ENCODE measurements at regions not wholly inside any gene's neighbourhood (a gene's known extent, or its start where the extent isn't known, plus 50 kb on each side); places are given as distances from the start of the nearest gene placed in this dataset.
A peak's percentile ranks its signal among the peaks of the same experiment; 100 is the strongest.

DNA sequence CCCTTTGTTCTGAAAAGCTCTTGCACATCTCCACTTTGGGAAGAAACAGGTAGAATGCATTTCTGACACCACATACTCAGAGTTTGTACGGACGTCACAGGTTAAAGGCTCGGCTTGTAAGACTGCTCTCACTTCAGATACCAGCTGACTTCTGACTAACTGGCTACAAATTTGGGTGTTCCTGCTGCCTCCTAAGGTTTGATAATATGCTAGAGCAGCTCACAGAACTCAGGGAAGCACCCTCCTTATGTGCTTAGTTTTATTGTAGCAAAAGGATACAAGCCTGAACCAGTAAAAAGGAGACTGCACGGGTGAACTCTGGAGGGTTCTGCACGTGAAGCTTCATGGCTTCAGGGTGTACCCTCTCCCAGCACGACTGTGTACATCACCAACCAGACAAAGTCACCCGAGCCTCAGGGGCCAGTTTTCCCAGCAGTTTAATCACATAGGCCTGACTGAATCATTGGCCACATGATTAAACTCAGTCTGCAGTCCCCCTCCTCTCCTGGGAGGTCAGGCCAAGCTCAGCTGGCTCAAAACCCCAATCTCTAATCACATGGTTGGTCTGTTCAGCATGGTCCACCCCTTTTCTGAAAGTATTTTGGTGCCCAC lies 749.5 kb upstream of the RAB6C start:
- TF ChIP-seq EZH2phosphoT487 (IDR thresholded peaks at IDR 0.05; ENCODE audit: low read depth, severe bottlenecking, unreplicated experiment): no peak
- no peaks in the 10 kb centered on the region for H3K9me3 ChIP-seq (ENCODE audit: low read depth)
- no peaks in the 10 kb centered on the region for H4K20me1 ChIP-seq (ENCODE audit: insufficient read depth, poor library complexity, severe bottlenecking)
- no peak overlapping the region for H3K4me3 ChIP-seq
- no peaks in the 10 kb centered on the region for H3K9me2 ChIP-seq (replicated peaks; ENCODE audit: insufficient read depth)
- H3K36me3 ChIP-seq (replicated peaks; ENCODE audit: insufficient read depth, low read depth): no peaks in the 10 kb centered on the region
- H3K4me2 ChIP-seq: no peak overlapping the region
- H3K79me2 ChIP-seq: no peaks in the 10 kb centered on the region
- H3K27ac ChIP-seq: no peak overlapping the region
- H3K4me1 ChIP-seq (ENCODE audit: insufficient read depth): no peaks in the 10 kb centered on the region
- 71% methylated on average over 7 of the region's 7 CpGs for WGBS (ENCODE audit: low lambda C conversion rate, missing lambda C conversion rate)
- no peak overlapping the region for H2AFZ ChIP-seq
- no peak for DNase-seq (ENCODE audit: low spot score)
- no peaks in the 10 kb centered on the region for H3K27me3 ChIP-seq

GRCh38 chr2:129231924-129232323 lies 747.5 kb upstream of the RAB6C start:
- Histone ChIP-seq H3K27ac (no peak overlapping the region), H3K36me3 (replicated peaks; ENCODE audit: insufficient read depth, low read depth) (no peaks in the 10 kb centered on the region), H3K4me2 (no peak overlapping the region), H4K20me1 (ENCODE audit: insufficient read depth, poor library complexity, severe bottlenecking) (no peaks in the 10 kb centered on the region), H3K9me3 (ENCODE audit: low read depth) (no peaks in the 10 kb centered on the region), H3K4me3 (no peak overlapping the region), H3K4me1 (ENCODE audit: insufficient read depth) (no peaks in the 10 kb centered on the region), H3K9me2 (replicated peaks; ENCODE audit: insufficient read depth) (no peaks in the 10 kb centered on the region), H3K27me3 (no peaks in the 10 kb centered on the region), H3K79me2 (no peaks in the 10 kb centered on the region), H2AFZ (no peak overlapping the region)
- 94% methylated on average over 7 of the region's 7 CpGs for WGBS (ENCODE audit: low lambda C conversion rate, missing lambda C conversion rate)
- DNase-seq (ENCODE audit: low spot score): no peak
- TF ChIP-seq EZH2phosphoT487 (IDR thresholded peaks at IDR 0.05; ENCODE audit: low read depth, severe bottlenecking, unreplicated experiment) (no peak), EZH2 (IDR thresholded peaks at IDR 0.05; ENCODE audit: borderline replicate concordance) (no peak)

GRCh38 chr2:129233166-129233565 lies 746.3 kb upstream of the RAB6C start:
- no peak overlapping the region for H3K27ac ChIP-seq
- no peaks in the 10 kb centered on the region for H3K36me3 ChIP-seq (replicated peaks; ENCODE audit: insufficient read depth, low read depth)
- no peaks in the 10 kb centered on the region for H3K9me3 ChIP-seq (ENCODE audit: low read depth)
- no peaks in the 10 kb centered on the region for H3K27me3 ChIP-seq
- no peaks in the 10 kb centered on the region for H3K4me1 ChIP-seq (ENCODE audit: insufficient read depth)
- no peak overlapping the region for H3K4me2 ChIP-seq
- DNase-seq (ENCODE audit: low spot score): no peak
- H2AFZ ChIP-seq: no peak overlapping the region
- H3K9me2 ChIP-seq (replicated peaks; ENCODE audit: insufficient read depth): no peaks in the 10 kb centered on the region
- WGBS (ENCODE audit: low lambda C conversion rate, missing lambda C conversion rate): 90% methylated on average over 9 of the region's 9 CpGs
- TF ChIP-seq EZH2 (IDR thresholded peaks at IDR 0.05; ENCODE audit: borderline replicate concordance): no peak
- TF ChIP-seq, protein P1, sequence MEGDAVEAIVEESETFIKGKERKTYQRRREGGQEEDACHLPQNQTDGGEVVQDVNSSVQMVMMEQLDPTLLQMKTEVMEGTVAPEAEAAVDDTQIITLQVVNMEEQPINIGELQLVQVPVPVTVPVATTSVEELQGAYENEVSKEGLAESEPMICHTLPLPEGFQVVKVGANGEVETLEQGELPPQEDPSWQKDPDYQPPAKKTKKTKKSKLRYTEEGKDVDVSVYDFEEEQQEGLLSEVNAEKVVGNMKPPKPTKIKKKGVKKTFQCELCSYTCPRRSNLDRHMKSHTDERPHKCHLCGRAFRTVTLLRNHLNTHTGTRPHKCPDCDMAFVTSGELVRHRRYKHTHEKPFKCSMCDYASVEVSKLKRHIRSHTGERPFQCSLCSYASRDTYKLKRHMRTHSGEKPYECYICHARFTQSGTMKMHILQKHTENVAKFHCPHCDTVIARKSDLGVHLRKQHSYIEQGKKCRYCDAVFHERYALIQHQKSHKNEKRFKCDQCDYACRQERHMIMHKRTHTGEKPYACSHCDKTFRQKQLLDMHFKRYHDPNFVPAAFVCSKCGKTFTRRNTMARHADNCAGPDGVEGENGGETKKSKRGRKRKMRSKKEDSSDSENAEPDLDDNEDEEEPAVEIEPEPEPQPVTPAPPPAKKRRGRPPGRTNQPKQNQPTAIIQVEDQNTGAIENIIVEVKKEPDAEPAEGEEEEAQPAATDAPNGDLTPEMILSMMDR (IDR thresholded peaks at IDR 0.05; ENCODE audit: poor library complexity): no peak
- no peak for TF ChIP-seq EZH2phosphoT487 (IDR thresholded peaks at IDR 0.05; ENCODE audit: low read depth, severe bottlenecking, unreplicated experiment)
- no peaks in the 10 kb centered on the region for H3K79me2 ChIP-seq
- no peaks in the 10 kb centered on the region for H4K20me1 ChIP-seq (ENCODE audit: insufficient read depth, poor library complexity, severe bottlenecking)
- H3K4me3 ChIP-seq: no peak overlapping the region

DNA sequence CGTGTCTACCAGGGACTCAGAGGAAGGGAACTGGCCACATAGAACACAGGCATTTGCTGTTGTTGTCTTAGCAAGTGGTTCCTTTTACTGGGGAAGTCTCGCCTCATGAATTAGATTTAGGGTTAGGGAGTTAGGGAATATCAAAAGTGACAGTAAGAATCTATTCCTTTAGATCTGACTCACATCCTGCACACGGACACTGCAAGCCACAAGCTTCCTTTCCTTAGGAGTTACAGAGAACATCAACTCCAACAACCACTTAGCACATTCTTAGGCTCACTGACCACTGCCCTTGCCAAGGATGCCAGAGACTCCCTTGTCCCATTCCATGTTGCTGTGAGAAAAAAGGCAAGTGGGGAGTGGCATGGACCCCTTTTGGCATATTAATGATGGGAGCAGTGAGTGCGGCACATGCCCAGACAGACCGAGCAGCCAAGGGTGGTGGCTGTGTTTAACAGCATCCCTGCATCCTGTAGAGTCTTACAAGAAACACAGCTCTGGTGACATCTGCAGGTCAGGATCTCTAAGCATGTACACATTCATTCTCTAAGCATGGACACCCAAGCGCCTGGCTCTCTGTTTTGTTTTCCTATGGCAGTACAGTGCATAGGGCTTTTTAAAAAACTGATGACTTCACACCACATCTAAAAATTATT lies 745.6 kb upstream of the RAB6C start:
- H4K20me1 ChIP-seq (ENCODE audit: insufficient read depth, poor library complexity, severe bottlenecking): no peaks in the 10 kb centered on the region
- no peaks in the 10 kb centered on the region for H3K79me2 ChIP-seq
- no peak overlapping the region for H3K4me3 ChIP-seq
- H3K27me3 ChIP-seq: no peaks in the 10 kb centered on the region
- H3K27ac ChIP-seq: no peak overlapping the region
- H3K9me3 ChIP-seq (ENCODE audit: low read depth): no peaks in the 10 kb centered on the region
- TF ChIP-seq EZH2phosphoT487 (IDR thresholded peaks at IDR 0.05; ENCODE audit: low read depth, severe bottlenecking, unreplicated experiment) (no peak), EZH2 (IDR thresholded peaks at IDR 0.05; ENCODE audit: borderline replicate concordance) (no peak)
- TF ChIP-seq, protein P1 (IDR thresholded peaks at IDR 0.05; ENCODE audit: poor library complexity): peak; percentile 50
- no peaks in the 10 kb centered on the region for H3K36me3 ChIP-seq (replicated peaks; ENCODE audit: insufficient read depth, low read depth)
- H2AFZ ChIP-seq: no peak overlapping the region
- 69% methylated on average over 6 of the region's 6 CpGs for WGBS (ENCODE audit: low lambda C conversion rate, missing lambda C conversion rate)
- no peak overlapping the region for H3K4me2 ChIP-seq
- H3K4me1 ChIP-seq (ENCODE audit: insufficient read depth): no peaks in the 10 kb centered on the region
- peak; percentile 56 for DNase-seq (ENCODE audit: low spot score)
- H3K9me2 ChIP-seq (replicated peaks; ENCODE audit: insufficient read depth): no peaks in the 10 kb centered on the region
